ENCODE measurements at regions not wholly inside any gene's neighbourhood (a gene's known extent, or its start where the extent isn't known, plus 50 kb on each side); places are given as distances from the start of the nearest gene placed in this dataset.

GRCh38 chr3:94967196-94967595, 904.3 kb downstream of the NSUN3 start:
- CTCF ChIA-PET, result no interaction called here
- BruUV-seq (replicated peaks), result no TSS peak
- H3K27me3 Mint-ChIP-seq (ENCODE audit: unreplicated experiment), result no peaks in the 10 kb centered on the region

GRCh38 chr3:94968519-94968918, 905.7 kb downstream of the NSUN3 start:
- no TSS peak for BruUV-seq (replicated peaks)
- Mint-ChIP-seq H3K9me3 (ENCODE audit: low read depth, unreplicated experiment) (no peaks in the 10 kb centered on the region), H3K27ac (ENCODE audit: unreplicated experiment) (no peak overlapping the region)

More at GRCh38 chr3:94967196-94967595, 904.3 kb downstream of the NSUN3 start:
- intact Hi-C loops (cut with micrococcal nuclease; ENCODE audit: unreplicated experiment), result no loop called here
- DNase-seq, result no peak
- no peak for TF ChIP-seq CTCF (IDR thresholded peaks at IDR 0.05; ENCODE audit: unreplicated experiment)
- Mint-ChIP-seq H3K9me3 (ENCODE audit: low read depth, unreplicated experiment) (no peaks in the 10 kb centered on the region), H3K4me1 (ENCODE audit: low read depth, unreplicated experiment) (peaks cover 12% of the 10 kb centered on the region), H3K36me3 (ENCODE audit: insufficient read depth, unreplicated experiment) (no peaks in the 10 kb centered on the region), H3K27ac (ENCODE audit: unreplicated experiment) (no peak overlapping the region), H3K4me3 (ENCODE audit: low read depth, unreplicated experiment) (no peak overlapping the region)

GRCh38 chr3:94972066-94972465, 909.2 kb downstream of the NSUN3 start:
- TF ChIP-seq CTCF (IDR thresholded peaks at IDR 0.05; ENCODE audit: unreplicated experiment), result no peak
- Mint-ChIP-seq H3K4me1 (ENCODE audit: low read depth, unreplicated experiment) (no peaks in the 10 kb centered on the region), H3K27ac (ENCODE audit: unreplicated experiment) (no peak overlapping the region), H3K9me3 (ENCODE audit: low read depth, unreplicated experiment) (peaks cover 3% of the 10 kb centered on the region), H3K36me3 (ENCODE audit: insufficient read depth, unreplicated experiment) (no peaks in the 10 kb centered on the region), H3K4me3 (ENCODE audit: low read depth, unreplicated experiment) (no peak overlapping the region), H3K27me3 (ENCODE audit: unreplicated experiment) (no peaks in the 10 kb centered on the region)
- BruUV-seq (replicated peaks), result no TSS peak
- CTCF ChIA-PET, result interaction anchor here (1.3 kb wide), 1 partner anchor 16 kb away, joined by 3 read pairs; no protein-coding TSS in a partner anchor
- intact Hi-C loops (cut with micrococcal nuclease; ENCODE audit: unreplicated experiment), result no loop called here
- DNase-seq, result no peak

More at GRCh38 chr3:94968519-94968918, 905.7 kb downstream of the NSUN3 start:
- CTCF ChIA-PET, result no interaction called here
- intact Hi-C loops (cut with micrococcal nuclease; ENCODE audit: unreplicated experiment), result no loop called here
- Mint-ChIP-seq H3K4me3 (ENCODE audit: low read depth, unreplicated experiment) (no peak overlapping the region), H3K27me3 (ENCODE audit: unreplicated experiment) (no peaks in the 10 kb centered on the region), H3K36me3 (ENCODE audit: insufficient read depth, unreplicated experiment) (no peaks in the 10 kb centered on the region), H3K4me1 (ENCODE audit: low read depth, unreplicated experiment) (peaks cover 12% of the 10 kb centered on the region)
- DNase-seq, result no peak
- no peak for TF ChIP-seq CTCF (IDR thresholded peaks at IDR 0.05; ENCODE audit: unreplicated experiment)

GRCh38 chr3:94978084-94978483, 915.2 kb downstream of the NSUN3 start:
- TF ChIP-seq CTCF (IDR thresholded peaks at IDR 0.05; ENCODE audit: unreplicated experiment), result no peak

More at GRCh38 chr3:94978084-94978483, 915.2 kb downstream of the NSUN3 start:
- Mint-ChIP-seq H3K4me3 (ENCODE audit: low read depth, unreplicated experiment) (no peak overlapping the region), H3K36me3 (ENCODE audit: insufficient read depth, unreplicated experiment) (no peaks in the 10 kb centered on the region), H3K27me3 (ENCODE audit: unreplicated experiment) (no peaks in the 10 kb centered on the region), H3K27ac (ENCODE audit: unreplicated experiment) (no peak overlapping the region), H3K9me3 (ENCODE audit: low read depth, unreplicated experiment) (peaks cover 3% of the 10 kb centered on the region), H3K4me1 (ENCODE audit: low read depth, unreplicated experiment) (no peaks in the 10 kb centered on the region)
- BruUV-seq (replicated peaks), result no TSS peak
- no peak for DNase-seq
- intact Hi-C loops (cut with micrococcal nuclease; ENCODE audit: unreplicated experiment), result no loop called here
- CTCF ChIA-PET, result no interaction called here
